K562 (cell line): ENCODE measurements at regions not wholly inside any gene's neighbourhood (a gene's known extent, or its start where the extent isn't known, plus 50 kb on each side); places are given as distances from the start of the nearest gene placed in this dataset.
A peak's percentile ranks its signal among the peaks of the same experiment; 100 is the strongest.

Experiments
- ATF1 ChIP-seq, 2 experiments: fragments of 450-650 bp in 1 of 2; IDR thresholded peaks; 2 replicates each; pipeline ENCODE4 v1.6.1; 2016; ENCODE audit warnings: missing compliant biosample characterization in 1 of 2, missing genetic modification characterization in 1 of 2
- BHLHE40 ChIP-seq: IDR thresholded peaks from 2 replicates; pipeline ENCODE4 v1.6.1; 2011; ENCODE audit warnings: low read length, improper control_type of control experiment
- CBX2 ChIP-seq: fragments of 200-600 bp; sonication (generic); IDR thresholded peaks from one replicate; pipeline ENCODE4 v1.6.1; 2012; ENCODE audit warnings: mild to moderate bottlenecking, low read length, inconsistent platforms; ENCODE audit not compliant: insufficient read depth, poor library complexity, severe bottlenecking
- CUX1 ChIP-seq: fragments of 200-800 bp; sonication (Bioruptor generic); IDR thresholded peaks from 2 replicates; pipeline ENCODE4 v1.6.1; 2016; ENCODE audit warnings: missing genetic modification characterization, missing compliant biosample characterization
- ELF1 ChIP-seq: fragments of 200-800 bp; sonication (Bioruptor generic); IDR thresholded peaks from 2 replicates; pipeline ENCODE4 v1.6.1; 2016; ENCODE audit warnings: missing genetic modification characterization, missing compliant biosample characterization
- FOXK1 ChIP-seq: sonication (generic); formaldehyde crosslinking; IDR thresholded peaks from 2 replicates; pipeline ENCODE4 v1.8.0; 2022; ENCODE audit warnings: missing genetic modification reagents, mild to moderate bottlenecking, borderline replicate concordance
- HCFC1 ChIP-seq: IDR thresholded peaks from 2 replicates; pipeline ENCODE4 v1.6.1; 2012; ENCODE audit warnings: low read depth, low read length, improper control_type of control experiment
- HNRNPLL ChIP-seq: fragments of 200-400 bp; formaldehyde crosslinking; IDR thresholded peaks from 2 replicates; pipeline ENCODE4 v1.6.1; 2017; ENCODE audit warnings: low read length, low read depth, mild to moderate bottlenecking; ENCODE audit not compliant: poor library complexity, severe bottlenecking
- POLR2B ChIP-seq: fragments of 450-650 bp; IDR thresholded peaks from 2 replicates; pipeline ENCODE4 v1.6.1; 2018; ENCODE audit warnings: low read depth; ENCODE audit not compliant: partially characterized antibody
- SMAD2 ChIP-seq: fragments of 150-350 bp; IDR thresholded peaks from 2 replicates; pipeline ENCODE4 v1.6.1; 2014; ENCODE audit warnings: low read depth, mild to moderate bottlenecking, low read length
- ZBTB11 ChIP-seq, 3 experiments: fragments of 200-800 bp in 1 of 3; fragments of 250-450 bp in 1 of 3; fragments of 450-650 bp in 1 of 3; sonication (Bioruptor Pico) in 1 of 3; sonication (Bioruptor generic) in 1 of 3; formaldehyde crosslinking in 1 of 3; IDR thresholded peaks; 2 replicates each; pipeline versions ENCODE4 v1.6.1 to v1.8.0; 2016 to 2022; ENCODE audit warnings: mild to moderate bottlenecking in 2 of 3, missing genetic modification characterization in 2 of 3, missing compliant biosample characterization in 1 of 3, moderate library complexity in 1 of 3
- ZFP91 ChIP-seq: sonication (generic); formaldehyde crosslinking; IDR thresholded peaks from 2 replicates; pipeline ENCODE4 v1.8.0; 2022; ENCODE audit warnings: mild to moderate bottlenecking, missing genetic modification reagents
- ZNF449 ChIP-seq: fragments of 250-450 bp; sonication (Bioruptor Pico); IDR thresholded peaks from 2 replicates; pipeline ENCODE4 v1.8.0; 2022; ENCODE audit warnings: moderate library complexity, mild to moderate bottlenecking, inconsistent platforms

- TF ChIP-seq ZBTB11 (CRISPR knock-in tag; IDR thresholded peaks at IDR 0.05) (peak in 1 of 3 experiments; percentile 37; a peak in 1 of 6 replicates), SMAD2 (no peak), ATF1 (CRISPR knock-in tag; IDR thresholded peaks at IDR 0.05) (peak; percentile 26; the same call in 1 of the 2 replicates), ATF1 (tag; IDR thresholded peaks at IDR 0.05) (peak; percentile 88), ZFP91 (CRISPR knock-in tag) (no peak), BHLHE40 (peak; percentile 87), ELF1 (no peak; the same call in 1 of the 2 replicates), HCFC1 (no peak), CUX1 (CRISPR knock-in tag) (no peak), CBX2 (no peak), HNRNPLL (no peak), FOXK1 (CRISPR knock-in tag) (no peak), ZNF449 (CRISPR knock-in tag) (no peak), POLR2B (peak; percentile 88)
These were observed 251.4 kb downstream of the FAM72C start (continued) for GRCh38 chr1:143720087-143721023.
